HCT116 (cell line): ENCODE measurements at regions not wholly inside any gene's neighbourhood (a gene's known extent, or its start where the extent isn't known, plus 50 kb on each side); places are given as distances from the start of the nearest gene placed in this dataset.

Experiments
- ATAC-seq: fragments of 200-7000 bp; cut with Tn5 transposase; 2 replicates; pipeline ENCODE4 v1.9.1; 2020; ENCODE audit warnings: mild to moderate bottlenecking, moderate library complexity
- BruUV-seq: library from RNA; stranded (reverse); fragments of 400-500 nt; replicated peaks from 2 replicates; lab custom pipeline; 2021; lab: Mats Ljungman, UMichigan
- CTCF ChIA-PET: fragments of 300-600 bp; sonication (Branson Sonifier 250); formaldehyde crosslinking; loops from one replicate; lab custom pipeline; 2021; ENCODE audit warnings: antibody characterized with exemption; lab: Charles Lee
- POLR2A ChIA-PET: fragments of 300-600, 350-600 bp; sonication (Branson Sonifier 250); formaldehyde crosslinking; loops from one replicate; lab custom pipeline; 2021; ENCODE audit warnings: antibody characterized with exemption; lab: Charles Lee
- RAD21 ChIA-PET, 2 experiments: fragments of 300-600 bp; sonication (Branson Sonifier 250); formaldehyde crosslinking; loops; one replicate each; lab custom pipeline; 2023; ENCODE audit warnings: low total read pairs in 2 of 2; ENCODE audit not compliant: uncharacterized antibody in 2 of 2, unreplicated experiment in 2 of 2, low non-redundant PET in 1 of 2; lab: Charles Lee
- DNase-seq: peaks from one replicate; pipeline ENCODE4 v3.0.0-alpha.2; 2010; ENCODE audit warnings: low read depth, low spot score
- H2AFZ ChIP-seq: fragments of 200-600 bp; shearing (Covaris generic), sonication (generic); 2 replicates; pipeline ENCODE4 v1.6.1; 2017; ENCODE audit warnings: low read depth, mixed run types, mixed read lengths, antibody characterized with exemption, low read length; ENCODE audit not compliant: poor library complexity, severe bottlenecking
- H3K27ac ChIP-seq: 2 replicates; pipeline ENCODE4 v1.5.1; 2012; ENCODE audit warnings: low read depth, low read length
- H3K27me3 ChIP-seq: fragments of 200-600 bp; sonication (generic); 2 replicates; pipeline ENCODE4 v1.6.1; 2016; ENCODE audit warnings: mixed run types, low read length, mixed read lengths; ENCODE audit not compliant: insufficient read depth
- H3K36me3 ChIP-seq, 2 experiments: fragments of 200-500 bp in 1 of 2; fragments of 200-600 bp in 1 of 2; sonication (Bioruptor generic) in 1 of 2; sonication (generic) in 1 of 2; 2 replicates each; pipeline versions ENCODE4 v1.5.1 to v1.6.1; 2014 to 2016; ENCODE audit warnings: low read length in 2 of 2, inconsistent platforms in 1 of 2, mixed read lengths in 1 of 2, mixed run types in 1 of 2; ENCODE audit not compliant: insufficient read depth in 2 of 2, control insufficient read depth in 1 of 2
- H3K4me1 ChIP-seq, 2 experiments: fragments of 200-600 bp in 1 of 2; sonication (generic) in 1 of 2; 2 replicates each; pipeline versions ENCODE4 v1.5.1 to v1.6.1; 2012 to 2017; ENCODE audit warnings: low read length in 2 of 2, inconsistent platforms in 1 of 2, mild to moderate bottlenecking in 1 of 2, mixed read lengths in 1 of 2, mixed run types in 1 of 2, moderate library complexity in 1 of 2; ENCODE audit not compliant: insufficient read depth in 2 of 2, control insufficient read depth in 1 of 2
- H3K4me2 ChIP-seq: fragments of 200-600 bp; sonication (generic); 2 replicates; pipeline ENCODE4 v1.6.1; 2017; ENCODE audit warnings: mixed run types, low read length, mixed read lengths
- H3K4me3 ChIP-seq, 2 experiments: fragments of 200-600 bp in 1 of 2; sonication (generic) in 1 of 2; replicated peaks in 1 of 2; 2 replicates each; pipeline ENCODE4 v1.5.1; 2011 to 2016; ENCODE audit warnings: low read length in 2 of 2, control low read depth in 1 of 2, low read depth in 1 of 2, mild to moderate bottlenecking in 1 of 2, mixed read lengths in 1 of 2, mixed run types in 1 of 2
- H3K79me2 ChIP-seq: fragments of 200-600 bp; sonication (generic); 2 replicates; pipeline ENCODE4 v1.6.1; 2017; ENCODE audit warnings: mild to moderate bottlenecking, mixed run types, low read length, moderate library complexity, mixed read lengths; ENCODE audit not compliant: insufficient read depth
- H3K9ac ChIP-seq: fragments of 200-600 bp; sonication (generic); 2 replicates; pipeline ENCODE4 v1.6.1; 2016; ENCODE audit warnings: low read length, mixed read lengths
- H3K9me2 ChIP-seq: fragments of 200-600 bp; sonication (generic), shearing (Covaris generic); 2 replicates; pipeline ENCODE4 v1.6.1; 2017; ENCODE audit warnings: mixed run types, mild to moderate bottlenecking, moderate library complexity; ENCODE audit not compliant: insufficient read depth
- H3K9me3 ChIP-seq, 2 experiments: fragments of 200-500 bp in 1 of 2; fragments of 200-600 bp in 1 of 2; sonication (Bioruptor generic) in 1 of 2; sonication (generic) in 1 of 2; 2 replicates each; pipeline ENCODE4 v1.6.1; 2014 to 2017; ENCODE audit warnings: low read length in 2 of 2, mixed read lengths in 2 of 2, inconsistent platforms in 1 of 2, low read depth in 1 of 2, mild to moderate bottlenecking in 1 of 2, mixed run types in 1 of 2, moderate library complexity in 1 of 2; ENCODE audit not compliant: control insufficient read depth in 1 of 2, insufficient read depth in 1 of 2
- H4K20me1 ChIP-seq: fragments of 200-600 bp; sonication (generic), shearing (Covaris generic); 2 replicates; pipeline ENCODE4 v1.6.1; 2017; ENCODE audit warnings: mixed run types, mild to moderate bottlenecking, moderate library complexity; ENCODE audit not compliant: insufficient read depth
- CBX3 ChIP-seq: IDR thresholded peaks from 2 replicates; pipeline ENCODE4 v1.6.1; 2012; ENCODE audit warnings: low read depth
- CEBPB ChIP-seq: IDR thresholded peaks from 2 replicates; pipeline ENCODE4 v1.6.1; 2012; ENCODE audit warnings: low read depth
- EGR1 ChIP-seq: IDR thresholded peaks from 2 replicates; pipeline ENCODE4 v1.6.1; 2012; ENCODE audit warnings: low read depth
- ELF1 ChIP-seq: IDR thresholded peaks from 2 replicates; pipeline ENCODE4 v1.6.1; 2012; ENCODE audit warnings: low read depth, borderline replicate concordance
- JUND ChIP-seq: IDR thresholded peaks from 2 replicates; pipeline ENCODE4 v1.6.1; 2012
- MAX ChIP-seq: IDR thresholded peaks from 2 replicates; pipeline ENCODE4 v1.6.1; 2012
- POLR2A ChIP-seq: IDR thresholded peaks from 2 replicates; pipeline ENCODE4 v1.7.0; 2011; ENCODE audit warnings: borderline replicate concordance; ENCODE audit not compliant: insufficient read depth, insufficient read length; ENCODE audit errors: extremely low read depth
- POLR2AphosphoS5 ChIP-seq: IDR thresholded peaks from 2 replicates; pipeline ENCODE4 v1.6.1; 2011; ENCODE audit warnings: mild to moderate bottlenecking, low read depth, low read length, moderate library complexity
- ZBTB33 ChIP-seq: IDR thresholded peaks from 2 replicates; pipeline ENCODE4 v1.6.1; 2011; ENCODE audit warnings: mild to moderate bottlenecking, low read length, moderate library complexity; ENCODE audit not compliant: insufficient replicate concordance; ENCODE audit errors: extremely low read depth
- ZFX ChIP-seq: fragments of 450-650 bp; IDR thresholded peaks from 2 replicates; pipeline ENCODE4 v1.6.1; 2017
- ZNF274 ChIP-seq: fragments of 200-500 bp; sonication (Bioruptor generic); IDR thresholded peaks from 2 replicates; pipeline ENCODE4 v1.6.1; 2014; ENCODE audit warnings: mild to moderate bottlenecking, low read depth, low read length, inconsistent platforms
- intact Hi-C: fragments of 100-400 bp; cut with micrococcal nuclease; formaldehyde crosslinking; loops from 2 replicates; pipeline ENCODE4 v1.10.0; 2022
- TF ChIP-seq, protein P1 (sequence below): IDR thresholded peaks from 2 replicates; pipeline ENCODE4 v1.6.1; 2012

GRCh38 chr1:209008586-209008985, 574.9 kb upstream of the CAMK1G start (continued):
- no peak for TF ChIP-seq POLR2A
- no peak for TF ChIP-seq ELF1
- TF ChIP-seq ZBTB33, result no peak
- no peak for TF ChIP-seq MAX
- TF ChIP-seq ZFX, result no peak
- TF ChIP-seq ZNF274, result no peak
- no peak for TF ChIP-seq CBX3
- TF ChIP-seq, protein P1, sequence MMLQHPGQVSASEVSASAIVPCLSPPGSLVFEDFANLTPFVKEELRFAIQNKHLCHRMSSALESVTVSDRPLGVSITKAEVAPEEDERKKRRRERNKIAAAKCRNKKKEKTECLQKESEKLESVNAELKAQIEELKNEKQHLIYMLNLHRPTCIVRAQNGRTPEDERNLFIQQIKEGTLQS, result no peak
- no peak for TF ChIP-seq POLR2AphosphoS5

DNA sequence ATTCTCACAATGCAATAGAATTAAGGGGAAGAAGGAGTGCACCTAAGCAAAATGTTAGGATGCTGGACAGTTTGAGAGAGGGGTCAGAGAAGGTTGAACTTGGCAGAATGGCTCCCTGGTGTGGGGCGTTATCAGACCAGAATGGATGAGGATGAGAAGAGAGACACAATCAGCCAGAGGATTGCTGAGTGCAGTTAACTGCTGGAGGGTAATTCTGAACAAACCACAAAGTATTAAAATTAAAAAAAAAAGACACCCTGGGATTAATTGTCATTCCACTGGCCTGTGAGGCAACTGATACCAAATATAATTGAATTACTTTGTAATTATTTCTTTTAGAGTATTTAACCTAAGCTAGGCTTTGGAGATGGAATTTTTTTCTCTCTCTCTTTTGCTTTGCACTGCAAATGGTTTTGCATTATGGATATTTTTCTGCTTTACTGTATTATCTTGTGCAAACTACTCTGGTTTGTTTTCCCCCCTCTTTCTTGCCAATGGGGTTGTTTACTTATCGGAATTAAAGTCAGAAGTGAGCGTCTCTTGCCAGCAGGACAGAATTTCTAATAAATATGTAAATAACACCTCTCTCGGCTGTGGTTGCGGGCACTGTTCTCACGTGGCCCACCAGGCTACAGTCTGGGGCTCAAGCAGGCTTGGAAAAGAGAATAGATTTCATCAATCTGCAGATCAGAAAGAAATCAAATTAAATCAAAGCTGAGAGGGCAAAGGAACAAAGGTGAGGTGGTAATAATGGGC, 572.9 kb upstream of the CAMK1G start:
- Histone ChIP-seq H3K9ac (no peak overlapping the region), H3K79me2 (no peaks in the 10 kb centered on the region), H3K36me3 (no peaks in the 10 kb centered on the region), H3K27me3 (no peaks in the 10 kb centered on the region), H3K4me2 (no peak overlapping the region), H3K4me3 (no peak overlapping the region), H3K9me2 (no peaks in the 10 kb centered on the region), H3K27ac (no peak overlapping the region), H3K9me3 (no peaks in the 10 kb centered on the region), H4K20me1 (no peaks in the 10 kb centered on the region), H3K4me1 (no peaks in the 10 kb centered on the region), H2AFZ (no peak overlapping the region)
- DNase-seq (no peak), ATAC-seq (no peak)
- TF ChIP-seq CEBPB, result no peak
- TF ChIP-seq CBX3, result no peak
- TF ChIP-seq EGR1, result no peak
- TF ChIP-seq POLR2A, result no peak
- TF ChIP-seq, protein P1, result no peak
- TF ChIP-seq MAX, result no peak
- no peak for TF ChIP-seq JUND
- intact Hi-C loops, result no loop called here
- BruUV-seq, result no TSS peak
- ChIA-PET POLR2A (no interaction called here), CTCF (no interaction called here), RAD21 (no interaction called here)
